Transverse colon (tissue), 4 donors: ENCODE measurements at regions not wholly inside any gene's neighbourhood (a gene's known extent, or its start where the extent isn't known, plus 50 kb on each side); places are given as distances from the start of the nearest gene placed in this dataset.

Experiments used
- CTCF ChIP-seq, 5 experiments: fragments of 200-600 bp in 3 of 5; fragments of 450-650 bp in 2 of 5; sonication (generic) in 3 of 5; IDR thresholded peaks; 1 replicate in 2 of 5; 2 replicates in 3 of 5; pipeline ENCODE4 v1.5.1; 2016 to 2017; ENCODE audit warnings: antibody characterized with exemption in 5 of 5, inconsistent platforms in 3 of 5, mild to moderate bottlenecking in 2 of 5, moderate library complexity in 1 of 5
- EP300 ChIP-seq: sonication (generic); formaldehyde crosslinking; IDR thresholded peaks from one replicate; pipeline ENCODE4 v1.6.1; 2017; ENCODE audit warnings: antibody characterized with exemption, low read depth
- POLR2A ChIP-seq: fragments of 450-650 bp; IDR thresholded peaks from one replicate; pipeline ENCODE4 v1.6.1; 2016; ENCODE audit warnings: antibody characterized with exemption, mild to moderate bottlenecking, moderate library complexity
- POLR2AphosphoS5 ChIP-seq, 3 donors: sonication (generic); formaldehyde crosslinking; IDR thresholded peaks; one replicate each; pipeline ENCODE4 v1.6.1; 2016; ENCODE audit warnings: antibody characterized with exemption in 3 of 3

- no peak for TF ChIP-seq EP300
- TF ChIP-seq POLR2A = no peak
- no peak for TF ChIP-seq CTCF (IDR thresholded peaks at IDR 0.05)
- no peak for TF ChIP-seq POLR2AphosphoS5 (IDR thresholded peaks at IDR 0.05)
Observed at GRCh38 chr5:128825826-128826225, 139.5 kb upstream of the SLC27A6 start.
